ENCODE measurements at regions not wholly inside any gene's neighbourhood (a gene's known extent, or its start where the extent isn't known, plus 50 kb on each side); places are given as distances from the start of the nearest gene placed in this dataset.

- TF ChIP-seq CTCF (IDR thresholded peaks at IDR 0.05): no peak
- H3K4me1 ChIP-seq: no peaks in the 10 kb centered on the region
- H3K4me3 ChIP-seq: no peak overlapping the region
- ATAC-seq (no peak), DNase-seq (no peak)
- no peaks in the 10 kb centered on the region for H3K9me3 ChIP-seq
- no peaks in the 10 kb centered on the region for H3K36me3 ChIP-seq
- no peak overlapping the region for H3K27ac ChIP-seq
- no peaks in the 10 kb centered on the region for H3K27me3 ChIP-seq
- intact Hi-C loops (cut with DNase I): no loop called here
Measured at GRCh38 chr21:19340954-19341353, 937.4 kb upstream of the TMPRSS15 start.

GRCh38 chr21:19343711-19344110, 940.1 kb upstream of the TMPRSS15 start:
- DNase-seq (no peak), ATAC-seq (no peak)
- Histone ChIP-seq H3K36me3 (no peaks in the 10 kb centered on the region), H3K9me3 (no peaks in the 10 kb centered on the region), H3K4me1 (no peaks in the 10 kb centered on the region), H3K27ac (no peak overlapping the region), H3K4me3 (no peak overlapping the region), H3K27me3 (no peaks in the 10 kb centered on the region)
- intact Hi-C loops (cut with DNase I): no loop called here
- TF ChIP-seq CTCF (IDR thresholded peaks at IDR 0.05): no peak

- intact Hi-C loops (cut with DNase I): no loop called here
Measured at GRCh38 chr21:19350286-19350685, 946.7 kb upstream of the TMPRSS15 start.

GRCh38 chr21:19353256-19353655, 949.7 kb upstream of the TMPRSS15 start:
- Histone ChIP-seq H3K4me3 (no peak overlapping the region), H3K9me3 (no peaks in the 10 kb centered on the region), H3K27me3 (no peaks in the 10 kb centered on the region), H3K27ac (no peak overlapping the region), H3K36me3 (no peaks in the 10 kb centered on the region), H3K4me1 (no peaks in the 10 kb centered on the region)
- ATAC-seq (no peak), DNase-seq (no peak)
- TF ChIP-seq CTCF (IDR thresholded peaks at IDR 0.05): no peak
- intact Hi-C loops (cut with DNase I): no loop called here

More at GRCh38 chr21:19350286-19350685, 946.7 kb upstream of the TMPRSS15 start:
- no peak overlapping the region for H3K27ac ChIP-seq
- TF ChIP-seq CTCF (IDR thresholded peaks at IDR 0.05): no peak
- H3K4me1 ChIP-seq: no peaks in the 10 kb centered on the region
- H3K27me3 ChIP-seq: no peaks in the 10 kb centered on the region
- H3K4me3 ChIP-seq: no peak overlapping the region
- ATAC-seq (no peak), DNase-seq (no peak)
- H3K36me3 ChIP-seq: no peaks in the 10 kb centered on the region
- H3K9me3 ChIP-seq: no peaks in the 10 kb centered on the region

GRCh38 chr21:19368944-19369343, 965.4 kb upstream of the TMPRSS15 start:
- H3K27me3 ChIP-seq: no peaks in the 10 kb centered on the region
- no peak for DNase-seq
- H3K36me3 ChIP-seq: no peaks in the 10 kb centered on the region
- intact Hi-C loops (cut with DNase I): no loop called here
- H3K27ac ChIP-seq: no peak overlapping the region
- H3K4me3 ChIP-seq: no peak overlapping the region
- no peaks in the 10 kb centered on the region for H3K9me3 ChIP-seq
- TF ChIP-seq CTCF (IDR thresholded peaks at IDR 0.05): no peak
- no peak for ATAC-seq
- no peaks in the 10 kb centered on the region for H3K4me1 ChIP-seq

GRCh38 chr21:19392390-19392789, 988.8 kb upstream of the TMPRSS15 start:
- H3K4me3 ChIP-seq: no peak overlapping the region
- intact Hi-C loops (cut with DNase I): no loop called here
- no peaks in the 10 kb centered on the region for H3K36me3 ChIP-seq
- no peak overlapping the region for H3K27ac ChIP-seq
- H3K4me1 ChIP-seq: no peaks in the 10 kb centered on the region
- no peak for DNase-seq
- TF ChIP-seq CTCF (IDR thresholded peaks at IDR 0.05): no peak
- H3K9me3 ChIP-seq: no peaks in the 10 kb centered on the region
- H3K27me3 ChIP-seq: no peaks in the 10 kb centered on the region
- ATAC-seq: no peak
